Activated T-cell treated with anti-CD3 and anti-CD28 coated beads, Interleukin-2, amount 50 U/mL, for 4 hours (primary cell): ENCODE measurements at regions not wholly inside any gene's neighbourhood (a gene's known extent, or its start where the extent isn't known, plus 50 kb on each side); places are given as distances from the start of the nearest gene placed in this dataset.

Experiments
- ATAC-seq, 2 donors: fragments of 200-7000 bp; cut with Tn5 transposase; one replicate each; pipeline ENCODE4 v1.10.0; 2021
- DNase-seq: peaks from one replicate; pipeline ENCODE4 v3.0.0-alpha.2; 2020
- H3K27me3 Mint-ChIP-seq: one replicate; pipeline ENCODE4 v1.8.0; 2021; ENCODE audit warnings: low read depth, mixed read lengths
- H3K36me3 Mint-ChIP-seq: one replicate; pipeline ENCODE4 v1.8.0; 2022; ENCODE audit warnings: mixed read lengths; ENCODE audit not compliant: insufficient read depth
- H3K4me1 Mint-ChIP-seq: one replicate; pipeline ENCODE4 v1.8.0; 2021; ENCODE audit warnings: low read depth, mixed read lengths
- H3K4me3 Mint-ChIP-seq: one replicate; pipeline ENCODE4 v1.8.0; 2021; ENCODE audit warnings: mild to moderate bottlenecking, moderate library complexity, mixed read lengths
- H3K9me3 Mint-ChIP-seq: one replicate; pipeline ENCODE4 v1.8.0; 2021; ENCODE audit warnings: mixed read lengths

DNA sequence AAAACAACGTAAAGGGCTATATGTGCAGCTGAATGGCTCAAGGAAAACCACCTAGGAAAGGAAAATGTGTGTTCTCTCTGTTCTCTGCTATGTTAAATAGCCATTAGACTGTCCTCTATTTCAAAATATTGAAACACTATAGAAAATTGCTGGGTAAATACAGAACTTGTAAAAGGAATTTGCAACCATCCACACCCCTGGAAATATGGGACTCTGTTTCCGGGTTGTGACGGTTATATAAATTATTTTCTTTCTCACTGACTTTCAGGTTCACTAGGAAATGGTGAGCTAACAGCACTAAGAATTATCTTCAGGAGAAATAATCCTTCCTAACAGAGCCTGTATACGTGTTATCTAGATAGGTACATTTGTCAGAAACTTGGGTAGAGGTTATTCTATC lies 161.0 kb upstream of the DKK2 start:
- no peak for DNase-seq
- Mint-ChIP-seq H3K4me3 (no peak overlapping the region), H3K4me1 (no peaks in the 10 kb centered on the region), H3K27me3 (peaks cover 4% of the 10 kb centered on the region), H3K9me3 (no peaks in the 10 kb centered on the region), H3K36me3 (no peaks in the 10 kb centered on the region)
- ATAC-seq, result no peak

DNA sequence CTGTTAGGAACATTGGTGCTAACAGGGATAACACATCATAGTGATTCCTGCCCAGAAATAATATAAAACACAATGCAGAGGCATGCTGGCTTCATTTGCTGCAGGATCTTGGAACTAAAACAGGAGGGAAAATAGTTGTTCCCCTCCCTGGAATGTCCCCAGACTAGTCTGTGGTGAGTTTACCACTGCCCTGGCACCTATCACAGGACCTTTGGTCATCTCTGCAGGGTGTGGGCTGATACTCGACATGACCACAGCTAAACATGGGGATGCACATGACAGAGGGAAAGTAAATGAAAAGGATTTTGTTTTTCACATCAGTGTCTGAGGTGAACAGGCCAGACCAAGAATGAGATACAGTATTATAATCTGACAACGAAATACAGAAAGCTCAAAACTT lies 160.2 kb upstream of the DKK2 start:
- H3K27me3 Mint-ChIP-seq, result peaks cover 6% of the 10 kb centered on the region
- no peaks in the 10 kb centered on the region for H3K36me3 Mint-ChIP-seq
- no peak for DNase-seq
- no peaks in the 10 kb centered on the region for H3K4me1 Mint-ChIP-seq
- no peak for ATAC-seq
- no peak overlapping the region for H3K4me3 Mint-ChIP-seq
- H3K9me3 Mint-ChIP-seq, result no peaks in the 10 kb centered on the region

DNA sequence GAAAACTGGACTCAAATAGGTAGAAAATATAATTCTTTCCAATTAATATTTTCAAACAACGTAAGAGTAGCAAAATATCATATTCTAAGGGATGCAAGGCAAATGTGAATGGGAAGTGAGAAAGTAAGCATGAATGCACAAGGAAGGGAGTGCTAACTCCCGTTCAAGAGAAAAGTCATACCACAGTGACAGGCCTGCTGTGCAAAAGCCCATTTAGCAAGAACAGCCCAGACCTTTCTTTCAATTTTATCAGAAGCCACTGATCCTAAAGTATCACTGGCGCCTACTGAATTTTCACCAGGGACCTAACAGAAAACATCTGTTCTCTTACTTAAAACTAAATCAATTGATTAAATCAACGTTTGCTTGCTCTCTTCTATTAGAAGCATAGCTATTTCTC lies 157.9 kb upstream of the DKK2 start:
- ATAC-seq (no peak), DNase-seq (no peak)
- Mint-ChIP-seq H3K27me3 (peaks cover 6% of the 10 kb centered on the region), H3K36me3 (no peaks in the 10 kb centered on the region), H3K9me3 (no peaks in the 10 kb centered on the region), H3K4me3 (no peak overlapping the region), H3K4me1 (no peaks in the 10 kb centered on the region)

DNA sequence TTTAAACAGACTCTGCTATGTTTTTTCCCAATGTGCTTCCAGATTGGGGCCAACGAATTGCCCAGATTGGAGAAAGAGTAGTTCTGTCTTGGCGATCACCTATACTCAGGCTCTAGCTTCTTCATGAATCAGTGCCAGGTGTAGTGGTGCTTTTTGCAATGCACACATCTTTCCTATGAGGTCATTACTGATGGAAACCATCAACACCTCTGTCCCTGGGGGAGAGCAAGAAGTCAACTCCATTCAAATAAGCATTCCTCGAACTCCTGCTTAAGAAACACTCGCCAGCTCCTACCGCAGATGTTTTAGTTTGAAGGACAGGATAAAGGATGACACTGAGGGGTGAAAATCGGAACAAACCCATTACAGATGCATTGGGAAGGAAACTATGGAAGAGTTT lies 156.5 kb upstream of the DKK2 start:
- Mint-ChIP-seq H3K4me1 (no peaks in the 10 kb centered on the region), H3K36me3 (no peaks in the 10 kb centered on the region), H3K9me3 (no peaks in the 10 kb centered on the region), H3K4me3 (no peak overlapping the region), H3K27me3 (peaks cover 6% of the 10 kb centered on the region)
- no peak for DNase-seq
- ATAC-seq, result no peak

DNA sequence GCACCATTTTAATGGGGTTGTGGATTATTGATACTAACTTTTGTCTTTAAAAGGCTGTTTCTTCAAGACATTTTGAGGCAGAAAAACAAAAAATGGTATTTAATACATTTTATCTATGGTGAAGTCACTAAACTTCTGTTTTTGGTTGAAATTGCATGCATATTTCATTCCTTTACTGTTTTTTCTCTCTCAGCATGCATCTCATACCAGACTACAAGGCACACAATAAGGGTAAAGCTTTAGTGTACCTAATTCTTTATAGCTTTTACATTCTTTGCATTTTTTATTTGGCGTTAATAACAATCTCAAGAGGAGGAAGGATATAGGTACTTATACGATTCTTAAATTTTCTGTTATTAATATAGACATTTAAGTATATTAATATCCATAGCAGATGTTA lies 151.0 kb upstream of the DKK2 start:
- Mint-ChIP-seq H3K36me3 (no peaks in the 10 kb centered on the region), H3K4me1 (no peaks in the 10 kb centered on the region), H3K27me3 (peaks cover 1% of the 10 kb centered on the region), H3K4me3 (no peak overlapping the region), H3K9me3 (no peaks in the 10 kb centered on the region)
- no peak for ATAC-seq
- no peak for DNase-seq

DNA sequence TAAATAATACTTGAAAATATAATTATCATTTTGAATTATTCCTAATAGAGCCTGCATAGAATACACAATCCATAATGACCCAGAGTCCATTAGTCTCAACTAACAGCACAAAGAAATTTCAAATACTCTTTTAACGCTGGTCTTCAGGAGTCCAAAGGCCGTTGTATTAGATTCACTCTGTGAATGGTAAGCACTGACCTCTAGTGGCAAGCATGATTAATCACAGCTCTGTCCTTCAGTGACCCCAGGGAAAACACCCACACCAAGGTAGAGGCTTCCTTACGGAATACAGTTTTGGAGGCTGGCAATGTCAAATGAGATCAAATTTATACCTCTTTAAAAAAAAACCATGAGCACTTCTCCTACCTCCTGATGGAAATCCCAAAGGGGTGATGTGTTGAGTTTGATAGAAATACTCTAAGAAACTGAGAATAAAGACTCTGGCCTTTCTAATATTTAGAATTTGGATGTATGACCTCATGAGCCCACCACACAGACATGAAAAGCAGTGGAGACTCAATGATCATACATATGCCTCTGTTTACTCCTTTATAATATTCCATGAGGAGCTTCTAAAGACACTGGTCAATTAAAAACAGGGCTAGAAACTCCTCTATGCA lies 147.2 kb upstream of the DKK2 start:
- H3K27me3 Mint-ChIP-seq, result peaks cover 2% of the 10 kb centered on the region
- H3K36me3 Mint-ChIP-seq, result no peaks in the 10 kb centered on the region
- peak in 1 of 2 donors; percentile 59 for ATAC-seq
- H3K4me3 Mint-ChIP-seq, result no peak overlapping the region
- H3K4me1 Mint-ChIP-seq, result no peaks in the 10 kb centered on the region
- no peak for DNase-seq
- H3K9me3 Mint-ChIP-seq, result no peaks in the 10 kb centered on the region

DNA sequence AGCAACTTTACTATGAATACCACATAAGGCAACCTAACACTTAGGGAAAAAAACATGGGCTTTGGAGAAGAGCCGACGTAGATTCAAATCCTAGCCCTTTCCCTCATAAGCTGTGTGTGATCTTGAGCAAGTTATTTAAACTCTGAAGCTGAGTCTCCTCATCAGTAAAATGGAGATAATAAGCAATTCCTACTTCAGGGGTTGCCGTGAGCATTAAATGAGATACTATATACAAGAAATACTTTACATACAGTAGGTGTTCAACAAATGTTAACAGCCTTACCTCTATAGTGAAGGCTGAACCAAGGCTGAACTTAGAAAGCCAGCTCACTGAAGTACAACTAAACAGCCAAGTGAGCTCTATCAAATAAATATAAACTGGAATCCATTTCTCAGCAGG lies 146.2 kb upstream of the DKK2 start:
- no peak for DNase-seq

DNA sequence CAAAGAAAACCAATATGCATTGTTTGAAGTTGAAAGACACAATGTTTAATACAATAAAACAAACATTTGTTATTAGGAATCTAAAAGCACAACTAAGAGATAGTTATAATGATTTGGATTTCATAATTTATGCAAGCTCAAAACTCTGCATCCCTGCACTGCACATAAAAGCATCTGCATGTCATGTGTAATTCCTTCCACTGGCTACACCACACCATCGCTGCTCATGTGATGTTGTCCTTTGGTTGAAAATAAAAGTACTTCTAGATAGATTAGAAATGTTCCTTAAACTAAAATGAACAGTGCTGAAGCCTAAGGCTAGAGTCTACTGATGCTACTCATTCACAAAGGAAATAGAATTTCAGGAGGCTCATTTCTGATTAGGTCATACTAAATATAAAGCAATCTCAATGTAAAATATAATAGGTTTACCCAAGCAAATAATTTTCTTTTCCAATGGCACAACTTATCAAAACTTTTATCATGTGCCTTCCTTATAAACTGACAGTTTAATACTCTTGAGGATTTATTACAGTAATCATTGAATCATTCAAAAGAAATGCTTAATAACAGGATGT lies 130.8 kb upstream of the DKK2 start:
- no peak overlapping the region for H3K4me3 Mint-ChIP-seq
- no peaks in the 10 kb centered on the region for H3K27me3 Mint-ChIP-seq
- H3K36me3 Mint-ChIP-seq, result no peaks in the 10 kb centered on the region
- ATAC-seq (no peak), DNase-seq (no peak)
- no peaks in the 10 kb centered on the region for H3K4me1 Mint-ChIP-seq
- peaks cover 16% of the 10 kb centered on the region for H3K9me3 Mint-ChIP-seq

More for the DNA sequence above, 146.2 kb upstream of the DKK2 start:
- H3K4me1 Mint-ChIP-seq, result no peaks in the 10 kb centered on the region
- peaks cover 2% of the 10 kb centered on the region for H3K27me3 Mint-ChIP-seq
- H3K36me3 Mint-ChIP-seq, result no peaks in the 10 kb centered on the region
- no peaks in the 10 kb centered on the region for H3K9me3 Mint-ChIP-seq
- no peak for ATAC-seq
- no peak overlapping the region for H3K4me3 Mint-ChIP-seq

DNA sequence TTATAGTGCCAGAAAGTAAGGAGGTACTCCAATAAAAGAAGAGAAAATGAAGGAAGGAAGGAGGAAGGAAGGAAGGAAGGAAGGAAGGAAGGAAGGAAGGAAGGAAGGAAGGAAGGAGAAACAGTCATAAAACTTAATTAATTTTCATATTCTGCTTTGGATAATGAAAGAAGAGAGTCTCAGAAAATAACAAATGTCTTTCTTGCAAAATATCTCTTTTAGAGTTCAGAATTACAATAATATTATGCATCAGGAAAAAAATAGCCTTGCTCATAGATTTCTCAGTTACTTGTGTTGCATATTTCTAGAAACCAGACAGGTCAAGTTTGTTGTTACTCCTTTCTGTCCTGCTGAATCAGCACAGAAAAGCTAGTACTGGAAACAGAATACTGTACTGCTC lies 130.1 kb upstream of the DKK2 start:
- peaks cover 16% of the 10 kb centered on the region for H3K9me3 Mint-ChIP-seq
- H3K4me3 Mint-ChIP-seq, result no peak overlapping the region
- ATAC-seq (no peak), DNase-seq (no peak)
- no peaks in the 10 kb centered on the region for H3K27me3 Mint-ChIP-seq
- no peaks in the 10 kb centered on the region for H3K4me1 Mint-ChIP-seq
- no peaks in the 10 kb centered on the region for H3K36me3 Mint-ChIP-seq

DNA sequence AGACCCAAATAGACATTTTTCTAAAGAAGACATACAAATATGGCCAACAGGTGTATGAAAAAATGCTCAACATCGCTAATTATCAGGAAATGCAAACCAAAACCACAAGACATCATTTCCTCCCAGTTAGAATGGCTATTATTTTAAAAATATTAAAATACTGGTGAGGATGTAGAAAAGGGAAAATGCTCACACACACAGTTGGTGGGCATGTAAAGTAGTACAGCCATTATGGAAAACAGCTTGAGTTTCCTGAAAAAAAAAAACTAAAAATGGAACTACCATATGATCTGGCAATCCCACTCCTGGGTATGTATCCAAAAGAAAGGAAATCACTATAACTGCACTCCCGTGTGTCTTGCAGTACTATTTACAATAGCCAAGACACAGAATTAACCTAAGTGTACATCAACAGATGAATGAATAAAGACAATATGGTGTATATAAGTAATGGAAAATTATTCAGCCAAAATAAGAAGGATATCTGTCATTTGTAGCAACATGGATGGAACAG lies 128.9 kb upstream of the DKK2 start:
- no peaks in the 10 kb centered on the region for H3K36me3 Mint-ChIP-seq
- no peaks in the 10 kb centered on the region for H3K4me1 Mint-ChIP-seq
- no peak overlapping the region for H3K4me3 Mint-ChIP-seq
- DNase-seq, result no peak
- H3K9me3 Mint-ChIP-seq, result peaks cover 20% of the 10 kb centered on the region
- ATAC-seq, result no peak
- H3K27me3 Mint-ChIP-seq, result no peaks in the 10 kb centered on the region

DNA sequence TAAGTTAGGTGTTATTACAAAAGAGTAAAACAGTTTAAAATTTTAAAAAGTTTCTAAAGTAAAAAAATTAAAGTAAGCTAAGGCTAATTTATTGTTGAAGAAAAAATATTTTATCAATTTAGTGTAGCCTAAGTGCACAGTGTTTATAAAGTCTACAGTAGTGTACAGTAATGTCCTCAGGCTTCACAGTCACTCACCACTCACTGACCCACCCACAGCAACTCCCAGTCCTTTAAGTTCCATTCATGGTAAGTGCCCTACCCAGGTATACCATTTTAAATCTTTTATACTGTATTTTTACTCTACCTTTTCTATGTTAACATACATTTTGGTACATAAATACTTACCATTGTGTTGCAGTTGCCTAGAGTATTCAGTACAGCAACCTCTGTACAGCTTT lies 120.3 kb upstream of the DKK2 start:
- peaks cover 4% of the 10 kb centered on the region for H3K9me3 Mint-ChIP-seq
- ATAC-seq (no peak), DNase-seq (no peak)
- H3K36me3 Mint-ChIP-seq, result no peaks in the 10 kb centered on the region
- H3K27me3 Mint-ChIP-seq, result no peaks in the 10 kb centered on the region
- H3K4me3 Mint-ChIP-seq, result no peak overlapping the region
- H3K4me1 Mint-ChIP-seq, result no peaks in the 10 kb centered on the region

DNA sequence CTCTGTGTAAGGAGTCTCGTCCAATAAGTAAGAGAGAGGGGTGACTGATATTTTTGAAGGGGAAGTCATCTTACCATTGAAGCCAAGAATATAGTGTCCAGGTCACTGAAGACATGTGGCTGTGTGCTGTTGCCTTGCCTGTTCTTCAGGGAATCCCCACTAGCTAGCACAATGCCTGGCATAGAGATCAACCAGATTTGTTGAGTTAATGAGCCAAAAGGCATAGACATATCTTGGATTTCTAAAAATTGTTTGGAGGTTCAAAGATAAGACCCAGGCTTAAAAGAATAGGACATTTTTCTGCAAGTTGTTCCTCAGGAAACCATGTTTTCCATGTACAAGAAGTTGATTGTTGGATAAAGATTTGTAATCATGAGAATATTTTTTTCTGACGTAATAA lies 119.3 kb upstream of the DKK2 start:
- DNase-seq (no peak), ATAC-seq (no peak)
- no peaks in the 10 kb centered on the region for H3K4me1 Mint-ChIP-seq
- no peak overlapping the region for H3K4me3 Mint-ChIP-seq
- no peaks in the 10 kb centered on the region for H3K36me3 Mint-ChIP-seq
- peaks cover under 1% of the 10 kb centered on the region for H3K9me3 Mint-ChIP-seq
- no peaks in the 10 kb centered on the region for H3K27me3 Mint-ChIP-seq

DNA sequence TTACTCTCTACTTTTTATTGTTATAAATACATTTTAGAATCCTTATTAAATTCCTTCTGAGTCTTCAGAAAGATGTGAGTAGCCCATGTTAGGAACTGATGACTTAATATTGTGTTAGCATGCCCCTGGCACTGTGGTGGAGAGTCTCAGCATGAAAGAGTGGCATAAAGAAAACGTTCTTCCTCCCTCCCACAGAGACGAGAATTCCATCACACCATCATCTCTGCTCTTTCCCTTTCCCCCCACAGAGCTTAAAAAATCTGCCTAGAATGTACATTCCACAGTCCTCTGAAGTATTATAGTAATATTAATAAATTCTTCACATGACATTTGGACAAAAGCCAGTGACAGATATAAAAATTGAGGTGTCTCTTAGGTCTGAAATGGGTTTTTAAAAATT lies 117.8 kb upstream of the DKK2 start:
- Mint-ChIP-seq H3K27me3 (no peaks in the 10 kb centered on the region), H3K4me3 (no peak overlapping the region), H3K36me3 (no peaks in the 10 kb centered on the region), H3K4me1 (no peaks in the 10 kb centered on the region), H3K9me3 (no peaks in the 10 kb centered on the region)
- DNase-seq (no peak), ATAC-seq (no peak)

DNA sequence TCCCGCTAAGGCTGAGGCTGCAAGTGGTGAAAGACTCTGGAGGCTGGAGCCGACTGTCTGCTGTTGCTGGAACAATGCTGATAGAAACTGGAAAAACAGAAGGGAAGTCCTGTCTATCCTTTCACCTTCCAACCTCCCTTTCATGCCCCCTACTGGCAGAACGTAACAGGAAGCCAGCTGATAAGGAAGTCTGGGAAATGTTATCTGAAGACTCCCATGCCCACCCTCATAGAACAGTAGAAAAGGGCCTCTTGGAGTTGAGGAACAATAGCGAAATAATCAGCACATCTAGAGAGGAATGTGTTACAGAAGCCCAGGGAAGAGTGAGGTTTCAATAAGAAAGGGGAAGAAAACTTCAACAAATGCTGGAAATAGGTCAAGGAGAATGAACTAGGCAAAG lies 117.1 kb upstream of the DKK2 start:
- Mint-ChIP-seq H3K9me3 (no peaks in the 10 kb centered on the region), H3K4me1 (no peaks in the 10 kb centered on the region), H3K27me3 (no peaks in the 10 kb centered on the region), H3K36me3 (no peaks in the 10 kb centered on the region), H3K4me3 (no peak overlapping the region)
- no peak for DNase-seq
- no peak for ATAC-seq

DNA sequence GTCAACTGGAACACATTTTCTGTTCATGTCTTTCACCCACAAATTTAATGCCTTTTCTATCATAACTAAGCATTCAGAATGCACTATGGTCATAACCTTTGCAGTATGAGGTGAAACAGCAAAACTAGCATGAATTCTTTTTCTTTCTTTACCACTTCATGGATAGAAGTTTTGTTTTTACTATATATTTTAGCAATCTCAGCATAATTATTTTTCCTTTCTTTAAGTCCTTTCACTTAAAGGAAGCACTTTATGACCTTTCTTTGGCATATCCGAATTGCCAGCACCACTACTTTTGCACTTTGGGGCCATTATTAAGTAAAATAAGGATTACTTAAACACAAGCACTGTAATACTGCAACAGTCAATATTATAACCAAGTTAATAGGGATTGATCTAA lies 115.1 kb upstream of the DKK2 start:
- Mint-ChIP-seq H3K4me1 (no peaks in the 10 kb centered on the region), H3K9me3 (no peaks in the 10 kb centered on the region), H3K27me3 (no peaks in the 10 kb centered on the region), H3K4me3 (no peak overlapping the region), H3K36me3 (no peaks in the 10 kb centered on the region)
- DNase-seq (no peak), ATAC-seq (no peak)
